T-helper 1 cell treated with Interleukin-12 subunit alpha and Interleukin-12 subunit beta and Interleukin-4 antibody, amounts not matched to agents 30 μg/mL and 1 μg/mL, for 36 hours (primary cell): ENCODE measurements at regions not wholly inside any gene's neighbourhood (a gene's known extent, or its start where the extent isn't known, plus 50 kb on each side); places are given as distances from the start of the nearest gene placed in this dataset.

Experiments
- H3K27ac Mint-ChIP-seq: one replicate; pipeline ENCODE4 v1.8.0; 2021; ENCODE audit warnings: mild to moderate bottlenecking, mixed read lengths
- H3K27me3 Mint-ChIP-seq: one replicate; pipeline ENCODE4 v1.8.0; 2021; ENCODE audit warnings: low read depth, mixed read lengths
- H3K36me3 Mint-ChIP-seq: one replicate; pipeline ENCODE4 v1.8.0; 2021; ENCODE audit warnings: low read depth, mixed read lengths
- H3K4me1 Mint-ChIP-seq: one replicate; pipeline ENCODE4 v1.8.0; 2021; ENCODE audit warnings: low read depth, mixed read lengths
- H3K4me3 Mint-ChIP-seq: one replicate; pipeline ENCODE4 v1.8.0; 2021; ENCODE audit warnings: mild to moderate bottlenecking, moderate library complexity, mixed read lengths
- H3K9me3 Mint-ChIP-seq: one replicate; pipeline ENCODE4 v1.8.0; 2021; ENCODE audit warnings: mixed read lengths

- peaks cover 2% of the 10 kb centered on the region for H3K36me3 Mint-ChIP-seq
- peaks cover 4% of the 10 kb centered on the region for H3K27me3 Mint-ChIP-seq
- H3K9me3 Mint-ChIP-seq, result no peaks in the 10 kb centered on the region
- no peak overlapping the region for H3K27ac Mint-ChIP-seq
- H3K4me1 Mint-ChIP-seq, result peaks cover 33% of the 10 kb centered on the region
- H3K4me3 Mint-ChIP-seq, result no peak overlapping the region
Measured at GRCh38 chr10:4029866-4030265, 244.9 kb upstream of the KLF6 start.

GRCh38 chr10:4028854-4029583 is 244.0 kb upstream of the KLF6 start:
- Mint-ChIP-seq H3K27ac (no peak overlapping the region), H3K27me3 (peaks cover 4% of the 10 kb centered on the region), H3K9me3 (no peaks in the 10 kb centered on the region), H3K36me3 (peaks cover 2% of the 10 kb centered on the region), H3K4me3 (no peak overlapping the region), H3K4me1 (peaks cover 25% of the 10 kb centered on the region)

DNA sequence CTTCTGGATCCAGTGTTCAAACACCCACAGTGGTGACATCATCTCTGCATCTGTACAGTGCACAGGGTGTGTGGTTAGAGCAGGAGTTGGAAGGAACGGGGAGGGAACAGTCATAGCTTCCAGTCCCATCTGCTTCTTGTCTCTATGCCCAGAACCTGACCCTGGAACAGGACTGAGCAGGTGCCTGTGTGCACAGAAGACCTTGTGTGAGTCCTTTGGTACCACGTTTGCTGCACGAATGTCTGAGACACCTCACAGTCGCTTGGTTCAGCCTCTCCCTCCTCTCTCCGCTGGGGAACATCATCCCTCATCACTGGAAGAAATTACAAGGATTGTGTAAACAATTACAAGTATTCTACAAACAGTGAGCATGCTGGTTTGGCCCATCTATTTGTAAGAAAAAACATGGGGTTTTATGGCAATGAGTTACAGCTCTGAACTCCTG is 243.0 kb upstream of the KLF6 start:
- peaks cover 4% of the 10 kb centered on the region for H3K27me3 Mint-ChIP-seq
- no peak overlapping the region for H3K27ac Mint-ChIP-seq
- H3K36me3 Mint-ChIP-seq, result peaks cover 2% of the 10 kb centered on the region

DNA sequence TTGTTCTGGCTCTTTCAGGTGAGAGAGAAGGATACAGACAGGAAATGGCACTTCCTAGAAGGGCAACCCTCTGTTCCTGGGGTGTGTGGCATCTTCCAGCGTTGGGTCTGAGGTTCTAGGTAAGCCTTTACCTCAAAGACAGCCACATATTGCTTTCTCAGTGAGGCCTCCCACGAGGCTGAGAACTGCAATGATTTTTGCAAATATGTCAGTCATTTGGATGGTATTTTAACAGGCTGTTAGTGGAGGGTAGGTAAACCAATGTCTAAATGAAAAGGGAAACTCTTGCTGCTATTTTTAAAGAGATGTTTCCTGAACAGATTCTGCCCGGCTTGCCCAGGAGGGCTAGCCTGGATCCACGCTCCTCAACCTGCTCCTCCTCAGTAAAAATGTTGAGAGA is 240.3 kb upstream of the KLF6 start:
- no peak overlapping the region for H3K27ac Mint-ChIP-seq
- no peaks in the 10 kb centered on the region for H3K9me3 Mint-ChIP-seq
- no peaks in the 10 kb centered on the region for H3K36me3 Mint-ChIP-seq
- peaks cover 15% of the 10 kb centered on the region for H3K4me1 Mint-ChIP-seq
- no peak overlapping the region for H3K4me3 Mint-ChIP-seq
- H3K27me3 Mint-ChIP-seq, result peaks cover 4% of the 10 kb centered on the region

More for the DNA sequence above, 243.0 kb upstream of the KLF6 start:
- Mint-ChIP-seq H3K4me1 (peaks cover 17% of the 10 kb centered on the region), H3K4me3 (no peak overlapping the region), H3K9me3 (no peaks in the 10 kb centered on the region)

GRCh38 chr10:4024516-4025245 is 239.7 kb upstream of the KLF6 start:
- Mint-ChIP-seq H3K27me3 (peaks cover 4% of the 10 kb centered on the region), H3K4me3 (no peak overlapping the region), H3K27ac (no peak overlapping the region), H3K4me1 (peaks cover 15% of the 10 kb centered on the region), H3K36me3 (no peaks in the 10 kb centered on the region), H3K9me3 (no peaks in the 10 kb centered on the region)

GRCh38 chr10:4024027-4024426 is 239.0 kb upstream of the KLF6 start:
- Mint-ChIP-seq H3K9me3 (no peaks in the 10 kb centered on the region), H3K4me1 (peaks cover 15% of the 10 kb centered on the region), H3K36me3 (no peaks in the 10 kb centered on the region), H3K27me3 (peaks cover 4% of the 10 kb centered on the region), H3K4me3 (no peak overlapping the region), H3K27ac (no peak overlapping the region)

GRCh38 chr10:4022473-4022872 is 237.5 kb upstream of the KLF6 start:
- Mint-ChIP-seq H3K27me3 (no peaks in the 10 kb centered on the region), H3K36me3 (no peaks in the 10 kb centered on the region), H3K4me1 (peaks cover 11% of the 10 kb centered on the region), H3K27ac (no peak overlapping the region), H3K4me3 (no peak overlapping the region), H3K9me3 (no peaks in the 10 kb centered on the region)

DNA sequence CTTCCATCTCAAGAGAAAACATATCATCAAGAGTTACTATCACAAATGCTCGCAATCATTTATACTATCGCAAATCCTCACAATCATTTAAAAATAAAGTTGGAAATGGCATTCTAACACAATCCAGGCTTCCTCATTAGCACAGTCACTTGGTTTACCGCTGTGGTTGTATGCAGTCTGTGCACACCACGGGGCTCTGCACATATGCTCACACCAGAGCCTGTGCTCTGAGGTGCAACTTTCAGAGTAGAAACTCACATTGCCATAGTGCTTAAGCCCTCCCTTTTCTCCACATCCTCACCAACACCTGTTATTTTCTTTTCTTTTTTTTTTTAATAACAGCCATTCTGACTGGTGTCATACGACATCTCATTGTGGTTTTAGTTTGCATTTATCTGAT is 235.6 kb upstream of the KLF6 start:
- Mint-ChIP-seq H3K4me1 (peaks cover 11% of the 10 kb centered on the region), H3K36me3 (no peaks in the 10 kb centered on the region), H3K27ac (no peak overlapping the region), H3K4me3 (no peak overlapping the region), H3K27me3 (no peaks in the 10 kb centered on the region), H3K9me3 (no peaks in the 10 kb centered on the region)

GRCh38 chr10:4018054-4018511 is 233.1 kb upstream of the KLF6 start:
- H3K27me3 Mint-ChIP-seq, result no peaks in the 10 kb centered on the region
- H3K4me1 Mint-ChIP-seq, result peaks cover 11% of the 10 kb centered on the region
- H3K36me3 Mint-ChIP-seq, result no peaks in the 10 kb centered on the region
- H3K9me3 Mint-ChIP-seq, result no peaks in the 10 kb centered on the region
- H3K27ac Mint-ChIP-seq, result no peak overlapping the region
- H3K4me3 Mint-ChIP-seq, result no peak overlapping the region

DNA sequence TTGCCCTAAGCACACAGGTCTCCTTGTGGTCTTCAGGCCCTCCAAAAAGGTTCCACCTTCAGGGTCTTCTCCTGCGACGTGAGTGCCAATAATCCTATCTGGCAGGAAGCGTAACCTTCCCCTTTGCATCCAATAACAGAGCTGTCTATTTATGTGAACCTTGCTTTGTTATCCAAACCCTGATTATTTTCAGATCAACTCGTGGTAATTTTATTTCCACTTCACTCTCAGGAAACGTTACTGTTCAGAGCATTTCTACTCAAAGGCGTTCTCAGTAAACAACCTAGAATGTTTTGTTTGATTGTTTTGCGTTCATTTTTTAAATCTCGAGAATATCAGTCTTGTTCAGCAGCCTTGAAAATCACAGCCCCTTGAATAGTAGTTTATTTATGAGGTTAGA is 232.3 kb upstream of the KLF6 start:
- peaks cover 14% of the 10 kb centered on the region for H3K4me1 Mint-ChIP-seq
- H3K36me3 Mint-ChIP-seq, result no peaks in the 10 kb centered on the region
- no peaks in the 10 kb centered on the region for H3K9me3 Mint-ChIP-seq
- H3K27ac Mint-ChIP-seq, result no peak overlapping the region
- no peaks in the 10 kb centered on the region for H3K27me3 Mint-ChIP-seq
- H3K4me3 Mint-ChIP-seq, result no peak overlapping the region

GRCh38 chr10:4016214-4016740 is 231.3 kb upstream of the KLF6 start:
- Mint-ChIP-seq H3K9me3 (no peaks in the 10 kb centered on the region), H3K36me3 (no peaks in the 10 kb centered on the region), H3K4me3 (no peak overlapping the region), H3K4me1 (peaks cover 14% of the 10 kb centered on the region), H3K27me3 (no peaks in the 10 kb centered on the region), H3K27ac (no peak overlapping the region)

GRCh38 chr10:4013651-4014121 is 228.7 kb upstream of the KLF6 start:
- no peaks in the 10 kb centered on the region for H3K27me3 Mint-ChIP-seq
- H3K9me3 Mint-ChIP-seq, result no peaks in the 10 kb centered on the region
- no peaks in the 10 kb centered on the region for H3K36me3 Mint-ChIP-seq
- no peak overlapping the region for H3K4me3 Mint-ChIP-seq
- peaks cover 12% of the 10 kb centered on the region for H3K4me1 Mint-ChIP-seq
- peak overlapping the region; percentile 36 for H3K27ac Mint-ChIP-seq

DNA sequence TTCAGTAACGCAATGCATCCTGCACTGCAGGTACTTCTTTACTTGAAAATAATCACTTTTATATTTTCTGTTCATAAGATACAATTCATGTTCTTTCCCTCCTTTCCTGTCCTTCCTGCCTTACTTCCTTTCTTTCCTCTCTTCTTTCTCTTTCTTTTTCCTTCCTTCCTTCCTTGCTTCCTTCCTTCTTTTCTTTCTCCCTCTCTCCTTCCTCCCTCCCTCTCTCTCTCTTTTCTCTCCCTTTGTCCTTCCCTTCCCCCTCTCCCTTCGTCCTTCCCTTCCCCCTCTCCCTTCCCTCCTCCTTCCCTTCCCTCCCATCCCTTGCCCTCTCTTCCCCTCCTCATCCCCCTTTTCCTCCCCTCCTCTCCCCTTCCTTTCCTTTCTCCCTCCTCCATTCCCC is 227.8 kb upstream of the KLF6 start:
- no peaks in the 10 kb centered on the region for H3K36me3 Mint-ChIP-seq
- peaks cover 12% of the 10 kb centered on the region for H3K4me1 Mint-ChIP-seq
- H3K27ac Mint-ChIP-seq, result peak overlapping the region; percentile 58
- no peaks in the 10 kb centered on the region for H3K27me3 Mint-ChIP-seq
- no peaks in the 10 kb centered on the region for H3K9me3 Mint-ChIP-seq
- no peak overlapping the region for H3K4me3 Mint-ChIP-seq

DNA sequence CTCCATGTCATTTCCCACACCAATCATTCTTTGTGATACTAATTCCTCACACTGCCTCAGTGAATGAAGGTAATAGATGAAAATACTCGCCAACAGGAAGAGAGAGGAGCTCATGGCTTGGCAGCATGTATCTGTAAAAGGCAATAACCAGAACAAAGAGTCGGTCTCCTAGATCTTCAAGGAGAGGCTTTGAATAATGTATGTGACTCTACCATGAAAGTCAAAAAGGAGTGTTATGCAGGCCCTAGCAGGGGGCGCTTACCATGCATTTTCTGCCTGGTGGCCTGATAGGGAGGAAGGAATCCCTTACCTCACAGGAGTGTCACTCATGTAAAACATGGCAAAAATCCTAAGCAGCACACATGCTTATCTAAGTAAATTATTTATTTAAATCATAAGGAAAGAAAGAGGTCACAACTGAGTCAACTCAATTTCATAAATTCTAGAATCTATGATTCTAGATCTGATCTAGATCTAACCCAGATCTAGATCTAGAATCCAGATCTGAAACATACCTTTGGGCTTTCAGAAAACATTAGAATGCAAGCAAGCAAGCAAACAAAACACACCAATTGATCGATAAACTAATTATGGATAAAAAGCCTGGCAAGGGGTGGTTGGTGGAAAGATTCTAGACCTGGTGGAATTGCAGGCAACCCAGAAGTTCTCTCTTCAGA is 226.3 kb upstream of the KLF6 start:
- Mint-ChIP-seq H3K9me3 (no peaks in the 10 kb centered on the region), H3K4me1 (peaks cover 14% of the 10 kb centered on the region), H3K27me3 (peaks cover under 1% of the 10 kb centered on the region), H3K4me3 (no peak overlapping the region), H3K36me3 (peaks cover under 1% of the 10 kb centered on the region), H3K27ac (no peak overlapping the region)
